Kidney capillary endothelial cell (primary cell): ENCODE measurements at regions not wholly inside any gene's neighbourhood (a gene's known extent, or its start where the extent isn't known, plus 50 kb on each side); places are given as distances from the start of the nearest gene placed in this dataset.

ENCODE experiments used
- DNase-seq: peaks from one replicate; pipeline ENCODE4 v3.0.0-alpha.2; 2018; ENCODE audit warnings: low spot score

DNA sequence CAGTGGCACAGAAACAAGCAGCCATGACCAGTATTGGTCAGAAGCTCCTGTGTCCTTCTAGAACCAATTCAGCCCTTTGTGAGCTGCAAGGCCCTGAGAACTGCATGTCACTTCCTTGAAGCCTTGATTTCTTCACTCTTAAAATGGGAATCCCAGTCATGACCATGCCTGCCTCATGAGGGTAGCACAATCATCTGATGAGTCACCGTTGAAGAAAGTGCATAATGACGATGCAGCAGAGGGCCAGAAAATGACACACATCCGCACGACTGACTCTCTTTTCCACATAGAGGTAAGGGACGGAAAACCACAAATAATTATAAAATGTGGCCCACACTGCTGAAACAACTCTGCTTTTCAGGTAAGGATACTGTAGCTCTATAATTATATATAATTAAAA is 777.4 kb downstream of the BCL11B start:
- DNase-seq = no peak

DNA sequence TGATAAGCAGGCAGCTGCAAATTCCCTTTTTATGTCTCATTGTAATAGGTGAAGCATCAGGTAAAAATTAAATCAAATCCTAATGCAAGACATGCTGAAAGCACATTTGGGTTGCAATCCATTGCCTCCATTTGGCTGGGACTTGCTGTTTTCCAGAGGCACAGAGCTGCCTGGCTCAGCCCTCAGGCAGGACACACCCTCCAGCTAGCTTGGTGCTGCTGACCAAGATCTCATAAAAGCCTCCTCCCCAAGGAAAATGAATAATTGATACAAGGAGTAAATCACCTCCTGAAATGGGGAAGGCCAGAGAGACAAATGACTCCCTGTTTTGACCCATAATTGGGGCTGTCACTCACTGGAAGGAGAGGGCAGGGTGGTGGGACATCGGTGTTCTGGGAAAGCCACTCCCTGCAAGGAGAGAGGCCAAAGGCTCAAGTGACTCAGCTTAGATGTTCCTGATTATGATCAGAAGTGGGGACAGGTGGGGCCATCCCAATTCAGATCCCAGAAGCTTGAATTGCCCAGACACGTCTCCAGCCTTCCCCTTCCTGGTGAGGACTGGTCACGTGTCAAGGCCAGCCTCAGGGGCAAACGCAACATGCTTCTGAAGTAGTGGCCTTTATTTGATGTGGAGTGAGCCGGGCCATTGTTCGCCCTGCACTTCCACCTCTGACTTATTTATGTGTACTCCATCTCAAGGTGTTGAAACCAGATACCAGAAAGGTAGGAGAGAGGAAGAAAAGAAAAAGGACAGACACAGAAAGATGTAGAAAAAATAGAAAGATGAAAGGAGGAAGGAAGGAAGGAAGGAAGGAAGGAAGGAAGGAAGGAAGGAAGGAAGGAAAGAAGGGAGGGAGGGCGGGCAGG is 773.7 kb downstream of the BCL11B start:
- DNase-seq = no peak

- no peak for DNase-seq
Measured at GRCh38 chr14:98501335-98501734, 770.7 kb downstream of the BCL11B start.

DNA sequence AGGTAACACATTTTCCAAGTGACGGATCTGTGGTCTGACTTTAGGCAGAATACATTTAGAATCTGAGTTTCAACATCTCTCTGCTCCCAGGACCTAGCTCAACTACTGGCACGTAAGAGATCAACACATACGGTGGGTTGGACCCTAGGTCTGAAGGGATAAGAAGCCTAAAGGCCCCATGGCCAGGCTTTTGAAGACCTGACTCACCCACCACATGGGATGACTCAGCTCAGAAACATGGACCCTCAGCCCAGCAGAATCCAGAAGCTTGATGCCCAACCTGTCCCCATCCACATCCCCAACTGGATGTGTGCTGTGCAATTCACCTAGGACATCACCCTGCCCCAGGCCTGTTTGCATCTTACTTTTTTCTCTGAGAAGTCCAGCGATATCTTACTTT is 770.2 kb downstream of the BCL11B start:
- no peak for DNase-seq

GRCh38 chr14:98503086-98503815 is 768.7 kb downstream of the BCL11B start:
- no peak for DNase-seq

DNA sequence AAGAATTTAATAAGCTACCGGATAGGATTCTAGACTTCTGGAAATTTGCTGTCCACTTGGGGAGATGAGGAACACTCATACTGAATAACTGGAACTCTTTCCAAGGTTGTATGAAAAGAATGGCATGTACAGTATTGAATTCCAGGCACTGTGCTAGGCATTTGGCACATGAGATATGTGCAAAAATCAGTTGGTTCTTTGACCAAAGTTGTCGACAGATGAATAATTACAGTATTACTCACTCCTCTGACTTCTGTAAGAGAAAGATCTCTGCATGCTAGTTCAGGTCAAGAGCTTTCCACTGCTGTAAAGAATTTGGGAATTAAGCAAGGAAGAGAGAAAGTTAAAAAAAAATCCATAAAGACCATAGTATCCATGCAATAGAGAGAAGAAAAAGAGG is 764.7 kb downstream of the BCL11B start:
- no peak for DNase-seq

DNA sequence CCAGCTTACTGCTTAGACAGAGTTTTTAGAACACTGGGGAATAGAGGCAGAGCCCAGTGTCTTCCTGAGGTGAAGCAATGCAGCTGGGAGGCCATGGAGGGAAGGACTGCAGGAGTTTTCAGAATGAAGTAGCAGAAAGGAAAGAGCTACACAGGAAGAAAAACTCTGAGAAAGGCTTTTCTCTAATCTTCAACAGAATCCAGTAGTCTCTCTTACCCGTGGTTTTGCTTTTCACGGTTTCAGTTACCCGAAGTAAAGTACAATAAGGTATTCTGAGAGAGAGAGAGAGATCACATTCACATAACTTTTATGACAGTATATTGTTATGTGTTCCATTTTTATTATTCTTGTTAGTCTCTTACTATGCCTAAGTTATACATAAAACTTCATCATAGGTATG is 761.6 kb downstream of the BCL11B start:
- DNase-seq = no peak

- DNase-seq = no peak
Measured at GRCh38 chr14:98512501-98513251, 759.3 kb downstream of the BCL11B start.

DNA sequence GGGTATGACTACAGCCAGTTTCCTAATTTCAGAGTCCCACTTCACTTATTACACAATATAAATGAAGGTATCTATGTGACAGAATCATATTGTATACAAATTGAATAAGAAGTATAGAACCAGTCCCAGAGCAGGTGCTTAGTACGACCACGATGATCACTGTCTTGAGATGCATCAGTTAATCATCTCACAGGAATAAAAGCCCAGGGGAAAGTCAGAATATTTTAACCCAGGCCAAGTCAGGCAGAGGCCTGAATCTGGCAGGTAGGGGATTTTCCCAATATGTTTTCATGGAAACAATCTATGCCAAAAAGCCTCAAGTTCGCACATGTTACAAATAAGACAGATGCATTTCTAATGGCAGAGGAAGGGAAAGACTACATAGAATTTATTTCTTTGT is 758.4 kb downstream of the BCL11B start:
- no peak for DNase-seq

DNA sequence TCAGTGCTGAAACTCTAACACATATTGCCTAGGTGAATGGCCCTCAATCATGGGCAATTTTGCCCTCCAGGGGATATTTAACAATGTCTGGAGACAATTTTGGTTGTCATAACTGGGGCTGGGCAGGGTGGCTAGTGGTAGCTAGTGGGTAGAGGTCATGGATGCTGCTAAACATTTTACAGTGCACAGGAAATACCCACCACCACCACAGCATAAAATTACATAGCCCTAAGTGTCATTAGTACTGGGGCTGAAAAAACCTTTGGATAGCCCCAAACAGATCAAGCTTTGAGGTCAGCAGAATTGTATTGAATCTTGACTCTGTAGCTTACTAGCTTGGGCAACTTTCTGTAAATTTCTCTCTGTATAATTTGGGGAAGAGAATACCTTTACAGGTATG is 758.0 kb downstream of the BCL11B start:
- DNase-seq = no peak

DNA sequence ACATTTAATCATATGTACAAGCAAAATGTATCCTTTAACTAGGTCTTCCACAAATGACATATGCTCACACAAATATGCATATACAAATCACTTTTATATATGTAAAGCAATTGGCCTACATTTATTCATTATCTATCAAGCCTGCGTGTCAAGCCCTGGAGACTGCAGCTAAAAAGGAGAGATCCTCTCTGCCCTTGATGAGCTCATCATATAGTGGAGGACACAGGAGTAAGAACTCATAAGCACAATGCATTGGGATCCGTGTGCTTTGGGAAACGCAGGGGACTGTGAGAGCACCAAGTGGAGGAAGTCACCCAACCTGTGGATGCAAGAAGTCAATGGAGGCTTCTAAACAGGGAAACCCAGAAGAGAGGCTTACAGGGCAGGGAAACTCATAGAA is 735.7 kb downstream of the BCL11B start:
- DNase-seq = no peak

DNA sequence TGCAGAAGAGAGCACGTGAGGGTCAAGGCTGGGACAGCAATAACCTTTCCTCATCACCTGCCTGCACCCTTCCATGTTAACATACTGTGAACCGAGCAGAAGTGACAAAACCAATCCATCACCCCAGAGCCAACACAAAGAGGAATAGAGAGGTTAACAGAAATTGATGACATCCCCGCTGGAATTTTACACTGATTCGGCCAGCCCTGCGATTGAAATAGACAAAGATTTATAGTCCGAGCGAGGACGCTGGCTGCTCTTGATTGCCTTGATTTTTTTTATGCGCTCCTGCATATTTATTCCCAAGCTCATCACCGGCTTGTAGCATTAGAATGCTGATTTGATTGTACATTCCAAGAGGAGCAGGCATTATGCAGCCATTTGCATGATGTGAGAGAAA is 729.7 kb downstream of the BCL11B start:
- DNase-seq = no peak

- no peak for DNase-seq
Measured at GRCh38 chr14:98543074-98543473, 728.9 kb downstream of the BCL11B start.

DNA sequence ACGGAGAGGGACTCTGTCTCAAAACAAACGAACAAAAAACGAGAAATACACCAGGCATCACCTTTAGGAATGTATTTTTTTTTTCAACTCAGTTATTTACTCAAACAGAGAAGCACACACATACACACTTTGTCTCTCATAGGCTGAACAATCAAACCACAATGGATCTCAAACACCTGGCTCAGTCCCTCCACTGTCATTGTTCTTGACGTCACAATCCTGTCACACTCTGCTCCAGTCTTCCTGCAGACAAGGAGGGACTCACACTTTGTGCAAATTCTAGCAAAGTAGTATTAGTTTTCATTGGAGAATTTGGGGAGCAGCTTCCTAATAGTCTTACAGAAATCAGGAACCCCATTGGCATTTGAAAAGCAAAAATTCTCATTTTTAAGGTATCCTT is 727.8 kb downstream of the BCL11B start:
- no peak for DNase-seq

DNA sequence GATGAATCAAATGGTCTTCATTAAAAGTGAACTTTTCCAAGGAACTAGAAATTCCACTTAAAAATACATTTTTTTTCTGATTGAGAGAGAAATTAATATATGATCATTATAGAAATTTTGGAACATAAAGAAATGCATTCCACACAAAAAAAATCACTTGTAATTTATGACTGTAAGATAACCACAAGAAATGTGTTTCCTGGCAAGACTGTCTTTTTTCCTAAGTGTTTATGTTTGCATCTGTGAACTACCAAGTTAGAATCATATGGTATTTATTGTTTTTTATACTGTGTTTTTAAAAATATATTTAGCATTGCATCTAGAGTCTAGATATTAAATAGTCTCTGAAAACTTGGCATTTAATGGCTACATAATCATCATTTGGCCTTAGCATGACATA is 726.8 kb downstream of the BCL11B start:
- no peak for DNase-seq

DNA sequence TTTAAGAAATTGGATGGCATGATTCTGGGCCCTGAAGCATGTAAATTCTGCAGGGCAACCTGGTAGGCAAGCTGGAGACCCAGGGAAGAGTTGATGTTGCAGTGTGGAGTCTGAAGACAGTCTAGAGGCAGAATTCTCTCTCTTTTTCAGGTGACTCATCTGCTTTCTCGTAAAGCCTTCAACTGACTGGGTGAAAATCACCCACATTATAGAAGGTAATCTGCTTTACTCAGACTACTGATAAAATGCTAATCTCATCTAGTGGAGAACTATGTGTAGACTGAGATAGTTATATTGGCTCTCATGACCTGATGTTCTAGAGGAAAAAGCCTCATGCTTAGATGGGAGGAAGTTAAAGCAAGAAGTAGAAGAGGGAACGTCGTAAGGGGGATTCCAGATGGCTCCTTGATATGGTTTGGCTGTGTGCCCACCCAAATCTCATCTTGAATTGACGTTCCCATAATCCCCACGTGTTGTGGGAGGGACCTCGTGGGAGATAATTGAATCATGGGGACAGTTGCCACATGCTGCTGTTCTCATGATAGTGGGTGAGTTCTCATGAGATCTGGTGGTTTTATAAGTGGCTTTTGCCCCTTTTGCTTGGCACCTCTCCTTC is 723.8 kb downstream of the BCL11B start:
- no peak for DNase-seq

DNA sequence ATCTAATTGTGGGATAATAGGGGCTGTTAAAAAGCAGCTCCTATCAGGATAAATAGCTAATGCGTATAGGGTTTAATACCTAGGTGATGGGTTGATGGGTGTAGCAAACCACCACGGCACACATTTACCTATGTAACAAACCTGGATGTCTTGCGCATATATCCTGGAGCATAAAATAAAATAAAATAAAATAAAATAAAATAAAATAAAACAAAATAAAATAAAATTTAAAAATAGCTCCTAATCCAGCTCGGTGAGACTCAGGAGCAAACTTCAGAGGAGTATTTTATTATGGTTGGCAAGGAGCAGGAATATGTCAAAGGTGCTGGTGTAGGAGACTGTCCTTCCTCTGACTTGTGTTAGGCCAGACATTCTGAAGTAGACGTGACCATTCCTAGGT is 721.0 kb downstream of the BCL11B start:
- no peak for DNase-seq

- no peak for DNase-seq
Measured at GRCh38 chr14:98555440-98555839, 716.6 kb downstream of the BCL11B start.

DNA sequence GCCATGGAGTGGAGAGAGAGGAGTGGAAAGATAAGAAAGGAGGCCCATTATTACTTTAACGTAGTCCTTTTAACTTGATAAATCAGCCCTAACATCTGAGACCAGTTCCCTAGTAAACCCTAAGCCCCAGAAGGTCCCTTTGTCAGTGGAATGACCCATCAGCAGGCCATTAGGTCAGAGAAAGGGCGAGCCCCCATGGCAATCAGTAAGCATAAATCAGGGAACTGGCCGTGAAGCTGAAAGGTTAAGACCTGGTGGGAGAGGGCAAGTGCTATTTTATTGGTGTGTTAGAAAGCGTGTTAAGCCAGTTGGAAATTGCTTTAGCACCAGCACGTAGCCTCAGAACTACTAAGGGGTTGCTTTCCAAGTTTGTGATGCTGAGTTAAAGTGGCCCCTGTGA is 708.0 kb downstream of the BCL11B start:
- DNase-seq = no peak

- no peak for DNase-seq
Measured at GRCh38 chr14:98564541-98564940, 707.5 kb downstream of the BCL11B start.

- no peak for DNase-seq
Measured at GRCh38 chr14:98571104-98571503, 700.9 kb downstream of the BCL11B start.

DNA sequence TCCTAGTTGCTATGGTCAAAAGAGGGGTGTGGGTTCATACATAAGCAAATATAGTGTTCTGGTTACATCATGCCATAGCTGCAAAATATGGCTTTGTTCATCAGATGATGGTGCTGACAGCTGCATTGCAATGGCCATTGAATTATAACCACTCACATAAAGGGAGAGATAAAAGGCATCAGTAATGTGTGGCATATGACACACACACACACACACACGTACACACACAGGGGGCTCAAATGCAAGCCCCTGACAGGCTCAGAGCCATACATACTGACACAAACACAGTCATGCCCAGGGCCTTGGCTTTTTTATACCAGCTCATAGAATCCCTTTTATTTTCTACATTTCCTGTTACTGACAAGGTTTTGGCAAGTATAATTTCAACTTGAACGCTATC is 698.9 kb downstream of the BCL11B start:
- no peak for DNase-seq
